Kidney (tissue), 13 donors: ENCODE measurements at regions not wholly inside any gene's neighbourhood (a gene's known extent, or its start where the extent isn't known, plus 50 kb on each side); places are given as distances from the start of the nearest gene placed in this dataset.

Experiments
- DNase-seq, 5 donors: peaks; one replicate each; pipeline ENCODE4 v3.0.0-alpha.2; 2013 to 2020
- FAIRE-seq: peaks from 2 replicates; lab custom pipeline; 2012; peaks lifted over from hg19 to GRCh38; lab: Jason Lieb, UNC
- H3K27ac ChIP-seq, 2 donors: one replicate each; pipeline ENCODE4 v1.7.0; 2013; ENCODE audit warnings: low read depth in 2 of 2, low read length in 2 of 2, inconsistent platforms in 1 of 2
- H3K27me3 ChIP-seq: one replicate; pipeline ENCODE4 v1.7.1; 2013; ENCODE audit warnings: low read length, inconsistent platforms; ENCODE audit not compliant: control insufficient read depth, insufficient read depth
- H3K36me3 ChIP-seq, 3 donors: one replicate each; pipeline versions ENCODE4 v1.7.0 to v1.7.1; 2013; ENCODE audit warnings: low read length in 3 of 3, control low read depth in 1 of 3, inconsistent platforms in 1 of 3; ENCODE audit not compliant: insufficient read depth in 3 of 3, control insufficient read depth in 2 of 3
- H3K4me1 ChIP-seq, 3 donors: one replicate each; pipeline versions ENCODE4 v1.7.0 to v1.7.1; 2013; ENCODE audit warnings: low read length in 3 of 3, inconsistent platforms in 1 of 3, low read depth in 1 of 3; ENCODE audit not compliant: control insufficient read depth in 2 of 3, insufficient read depth in 2 of 3
- H3K4me3 ChIP-seq, 3 donors: one replicate each; pipeline versions ENCODE4 v1.7.0 to v1.8.1; 2013; ENCODE audit warnings: low read length in 3 of 3, control low read depth in 1 of 3, inconsistent platforms in 1 of 3
- H3K9ac ChIP-seq, 3 donors: one replicate each; pipeline versions ENCODE4 v1.7.0 to v1.7.1; 2013; ENCODE audit warnings: low read length in 3 of 3, control low read depth in 1 of 3, inconsistent platforms in 1 of 3
- H3K9me3 ChIP-seq, 3 donors: one replicate each; pipeline versions ENCODE4 v1.7.0 to v1.7.1; 2013; ENCODE audit warnings: low read length in 3 of 3, control low read depth in 1 of 3, inconsistent platforms in 1 of 3; ENCODE audit not compliant: control insufficient read depth in 2 of 3, insufficient read depth in 1 of 3
- intact Hi-C: fragments of 100-400 bp; cut with DNase I; formaldehyde crosslinking; loops from one replicate; pipeline ENCODE4 v1.11.1; 2022
- TF ChIP-seq, protein P1 (sequence below): IDR thresholded peaks from 3 replicates; pipeline ENCODE4 v1.5.1; 2012; ENCODE audit warnings: mild to moderate bottlenecking, moderate library complexity, borderline replicate concordance; ENCODE audit not compliant: insufficient read depth; ENCODE audit errors: extremely low read depth
- donor health status: control.
- donor health status: control.
- donor health status: control.
- donor health status: control.
- donor health status: control.
- donor health status: DM: yes; HTN: yes; CAD: no.
- donor health status: Normal renal cell carcinoma (clear cell type).

DNA sequence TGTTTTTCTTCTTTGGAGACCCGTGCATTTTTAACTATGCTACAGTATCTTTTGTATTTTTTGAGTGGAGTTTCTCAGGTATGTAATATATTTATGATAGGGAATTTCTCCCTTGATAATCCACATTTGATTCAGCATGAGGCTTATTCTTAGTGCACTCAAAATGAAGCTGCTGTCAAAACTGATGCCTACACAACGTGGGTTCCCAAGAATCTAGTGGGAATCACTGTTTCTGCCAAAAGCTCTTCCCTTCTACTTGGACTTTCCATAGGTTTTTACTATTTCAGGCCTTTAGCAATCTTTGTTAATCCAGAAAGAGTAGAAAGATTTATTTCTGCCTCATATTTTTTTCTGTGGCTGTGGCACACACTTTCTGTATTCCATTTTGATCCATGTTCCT, 1003.7 kb downstream of the SLITRK5 start:
- H3K36me3 ChIP-seq = no peaks in the 10 kb centered on the region
- TF ChIP-seq, protein P1, sequence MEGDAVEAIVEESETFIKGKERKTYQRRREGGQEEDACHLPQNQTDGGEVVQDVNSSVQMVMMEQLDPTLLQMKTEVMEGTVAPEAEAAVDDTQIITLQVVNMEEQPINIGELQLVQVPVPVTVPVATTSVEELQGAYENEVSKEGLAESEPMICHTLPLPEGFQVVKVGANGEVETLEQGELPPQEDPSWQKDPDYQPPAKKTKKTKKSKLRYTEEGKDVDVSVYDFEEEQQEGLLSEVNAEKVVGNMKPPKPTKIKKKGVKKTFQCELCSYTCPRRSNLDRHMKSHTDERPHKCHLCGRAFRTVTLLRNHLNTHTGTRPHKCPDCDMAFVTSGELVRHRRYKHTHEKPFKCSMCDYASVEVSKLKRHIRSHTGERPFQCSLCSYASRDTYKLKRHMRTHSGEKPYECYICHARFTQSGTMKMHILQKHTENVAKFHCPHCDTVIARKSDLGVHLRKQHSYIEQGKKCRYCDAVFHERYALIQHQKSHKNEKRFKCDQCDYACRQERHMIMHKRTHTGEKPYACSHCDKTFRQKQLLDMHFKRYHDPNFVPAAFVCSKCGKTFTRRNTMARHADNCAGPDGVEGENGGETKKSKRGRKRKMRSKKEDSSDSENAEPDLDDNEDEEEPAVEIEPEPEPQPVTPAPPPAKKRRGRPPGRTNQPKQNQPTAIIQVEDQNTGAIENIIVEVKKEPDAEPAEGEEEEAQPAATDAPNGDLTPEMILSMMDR = no peak
- H3K4me1 ChIP-seq = no peaks in the 10 kb centered on the region
- H3K27ac ChIP-seq = no peak overlapping the region
- H3K9ac ChIP-seq = no peak overlapping the region
- intact Hi-C loops = no loop called here
- no peaks in the 10 kb centered on the region for H3K27me3 ChIP-seq
- FAIRE-seq (no peak), DNase-seq (no peak)
- no peak overlapping the region for H3K4me3 ChIP-seq
- H3K9me3 ChIP-seq = no peaks in the 10 kb centered on the region

DNA sequence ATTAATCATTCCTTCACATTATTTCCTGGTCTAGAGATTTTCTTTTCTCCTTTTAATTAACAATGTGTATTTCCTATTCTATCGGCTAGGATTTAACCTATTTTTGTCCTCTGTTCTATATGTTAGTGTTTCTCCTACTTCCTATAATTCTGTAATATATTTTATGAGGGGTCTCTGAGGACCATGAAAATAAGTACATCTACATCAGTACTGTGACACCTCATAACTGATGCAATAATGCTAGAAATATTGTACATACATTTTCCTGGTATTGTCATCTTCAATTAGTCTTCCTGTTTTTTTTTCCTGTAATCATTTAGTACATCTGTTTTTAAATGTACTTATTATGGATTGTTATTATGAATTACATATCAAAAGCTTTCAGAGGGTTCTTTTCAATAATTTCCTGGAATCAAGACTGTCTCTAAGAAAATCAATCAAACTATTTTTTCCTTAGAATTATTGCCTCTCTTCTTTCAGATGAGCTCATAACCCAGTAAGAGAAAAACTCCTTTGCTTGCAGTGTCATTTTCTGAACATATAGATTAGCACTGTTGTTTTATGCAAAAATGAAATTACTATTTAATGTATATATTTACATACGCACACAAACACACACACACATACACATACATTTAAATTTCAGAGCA, 1004.3 kb downstream of the SLITRK5 start:
- TF ChIP-seq, protein P1 = no peak
- intact Hi-C loops = no loop called here
- no peaks in the 10 kb centered on the region for H3K36me3 ChIP-seq
- DNase-seq (no peak), FAIRE-seq (no peak)
- H3K27me3 ChIP-seq = no peaks in the 10 kb centered on the region
- H3K4me1 ChIP-seq = no peaks in the 10 kb centered on the region
- no peaks in the 10 kb centered on the region for H3K9me3 ChIP-seq
- no peak overlapping the region for H3K9ac ChIP-seq
- H3K27ac ChIP-seq = no peak overlapping the region
- H3K4me3 ChIP-seq = no peak overlapping the region

DNA sequence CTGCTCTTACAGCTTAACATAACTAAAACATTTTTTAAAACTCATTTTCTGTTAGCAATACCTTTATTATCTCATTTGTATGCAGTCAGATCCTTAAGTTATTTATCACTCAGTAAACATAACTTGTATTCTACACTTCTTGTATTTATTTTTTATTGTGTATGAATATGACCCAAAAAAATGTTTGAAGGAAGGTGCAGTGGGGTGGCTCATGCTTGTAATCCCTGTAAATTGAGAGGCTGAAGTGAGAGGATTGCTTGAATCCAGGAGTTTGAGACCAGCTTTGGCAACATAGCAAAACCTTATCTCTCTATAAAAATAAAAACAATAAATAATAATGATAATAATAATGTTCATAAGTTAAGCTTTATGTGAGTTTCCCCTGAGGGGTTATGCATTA, 1004.8 kb downstream of the SLITRK5 start:
- no peaks in the 10 kb centered on the region for H3K4me1 ChIP-seq
- no peak overlapping the region for H3K27ac ChIP-seq
- no peaks in the 10 kb centered on the region for H3K27me3 ChIP-seq
- no peaks in the 10 kb centered on the region for H3K9me3 ChIP-seq
- TF ChIP-seq, protein P1 = no peak
- no peak overlapping the region for H3K9ac ChIP-seq
- no peak for FAIRE-seq
- H3K36me3 ChIP-seq = no peaks in the 10 kb centered on the region
- no peak overlapping the region for H3K4me3 ChIP-seq
- no peak for DNase-seq
- intact Hi-C loops = no loop called here

DNA sequence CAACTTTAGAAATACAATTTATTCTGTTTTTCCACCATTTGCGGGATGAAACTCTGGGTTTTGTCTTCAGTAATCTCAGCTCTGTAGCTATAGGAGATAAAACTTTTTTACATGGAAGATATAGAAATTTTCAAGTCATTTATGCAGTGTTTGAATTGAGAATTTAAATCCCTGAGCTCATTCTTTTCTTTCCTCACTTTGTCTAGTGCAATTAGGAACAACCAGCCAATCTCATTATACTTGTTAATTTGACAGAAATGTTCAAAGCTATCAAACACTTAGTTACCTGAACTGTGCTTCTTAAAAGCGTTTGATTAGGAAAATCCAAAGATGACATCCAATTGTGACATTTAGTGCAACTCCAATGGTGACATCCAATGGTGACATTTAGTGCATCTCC, 1014.3 kb downstream of the SLITRK5 start:
- FAIRE-seq (no peak), DNase-seq (no peak)
- TF ChIP-seq, protein P1 = no peak
- intact Hi-C loops = no loop called here
- Histone ChIP-seq H3K27me3 (no peaks in the 10 kb centered on the region), H3K4me3 (no peak overlapping the region), H3K4me1 (no peaks in the 10 kb centered on the region), H3K36me3 (no peaks in the 10 kb centered on the region), H3K9ac (no peak overlapping the region), H3K27ac (no peak overlapping the region), H3K9me3 (no peaks in the 10 kb centered on the region)
